Trophoblast cell (in vitro differentiated cells and primary cell): ENCODE measurements at regions not wholly inside any gene's neighbourhood (a gene's known extent, or its start where the extent isn't known, plus 50 kb on each side); places are given as distances from the start of the nearest gene placed in this dataset.

ENCODE experiments used
- DNase-seq, 2 donors: peaks; one replicate each; pipeline ENCODE4 v3.0.0-alpha.2; 2016
- H2AFZ ChIP-seq: 2 replicates; pipeline ENCODE4 v1.6.1; 2013; ENCODE audit warnings: low read length, moderate library complexity, mild to moderate bottlenecking; ENCODE audit not compliant: insufficient read depth, poor library complexity
- H2AK5ac ChIP-seq: 2 replicates; pipeline ENCODE4 v1.6.1; 2013; ENCODE audit warnings: mild to moderate bottlenecking, low read length
- H2BK120ac ChIP-seq: 2 replicates; pipeline ENCODE4 v1.6.1; 2013; ENCODE audit warnings: low read length, mild to moderate bottlenecking, moderate library complexity; ENCODE audit not compliant: insufficient read depth, poor library complexity
- H2BK12ac ChIP-seq: 2 replicates; pipeline ENCODE4 v1.6.1; 2013; ENCODE audit warnings: mild to moderate bottlenecking, low read length, moderate library complexity
- H2BK5ac ChIP-seq: 2 replicates; pipeline ENCODE4 v1.6.1; 2013; ENCODE audit warnings: low read length, low read depth, moderate library complexity, mild to moderate bottlenecking; ENCODE audit not compliant: poor library complexity
- H3K14ac ChIP-seq: 2 replicates; pipeline ENCODE4 v1.6.1; 2013; ENCODE audit warnings: mild to moderate bottlenecking, low read length
- H3K18ac ChIP-seq: 2 replicates; pipeline ENCODE4 v1.6.1; 2013; ENCODE audit warnings: mild to moderate bottlenecking, low read length
- H3K23ac ChIP-seq: 2 replicates; pipeline ENCODE4 v1.6.1; 2013; ENCODE audit warnings: low read length
- H3K27ac ChIP-seq: 2 replicates; pipeline ENCODE4 v1.5.1; 2013; ENCODE audit warnings: low read depth, mild to moderate bottlenecking, inconsistent platforms, low read length, moderate library complexity
- H3K27me3 ChIP-seq: 2 replicates; pipeline ENCODE4 v1.6.1; 2013; ENCODE audit warnings: inconsistent platforms, mild to moderate bottlenecking, low read length, moderate library complexity; ENCODE audit not compliant: insufficient read depth
- H3K36me3 ChIP-seq, 2 experiments: 1 replicate in 1 of 2; 2 replicates in 1 of 2; pipeline ENCODE4 v1.6.1; 2013; ENCODE audit warnings: low read length in 2 of 2, mild to moderate bottlenecking in 2 of 2, moderate library complexity in 1 of 2; ENCODE audit not compliant: insufficient read depth in 2 of 2, control insufficient read depth in 1 of 2
- H3K4ac ChIP-seq: 2 replicates; pipeline ENCODE4 v1.6.1; 2013; ENCODE audit warnings: low read depth, mild to moderate bottlenecking, low read length, moderate library complexity
- H3K4me1 ChIP-seq, 2 experiments: 1 replicate in 1 of 2; 2 replicates in 1 of 2; pipeline ENCODE4 v1.6.1; 2013; ENCODE audit warnings: low read length in 2 of 2, mild to moderate bottlenecking in 2 of 2, moderate library complexity in 1 of 2; ENCODE audit not compliant: insufficient read depth in 2 of 2, control insufficient read depth in 1 of 2
- H3K4me2 ChIP-seq: 2 replicates; pipeline ENCODE4 v1.6.1; 2013; ENCODE audit warnings: inconsistent platforms, mild to moderate bottlenecking, low read length, moderate library complexity
- H3K4me3 ChIP-seq: 2 replicates; pipeline ENCODE4 v1.5.1; 2013; ENCODE audit warnings: mild to moderate bottlenecking, low read depth, low read length, inconsistent platforms
- H3K79me1 ChIP-seq: one replicate; pipeline ENCODE4 v1.6.1; 2013; ENCODE audit warnings: low read length
- H3K79me2 ChIP-seq: 2 replicates; pipeline ENCODE4 v1.6.1; 2013; ENCODE audit warnings: low read length, mild to moderate bottlenecking; ENCODE audit not compliant: control insufficient read depth, insufficient read depth, poor library complexity
- H3K9ac ChIP-seq: 2 replicates; pipeline ENCODE4 v1.6.1; 2013; ENCODE audit warnings: mild to moderate bottlenecking, low read length
- H3K9me3 ChIP-seq: 2 replicates; pipeline ENCODE4 v1.6.1; 2013; ENCODE audit warnings: low read depth, mild to moderate bottlenecking, control low read depth, inconsistent platforms, low read length; ENCODE audit not compliant: insufficient read depth
- H4K12ac ChIP-seq: 2 replicates; pipeline ENCODE4 v1.6.1; 2013; ENCODE audit warnings: low read depth, mild to moderate bottlenecking, low read length, moderate library complexity
- H4K8ac ChIP-seq: 2 replicates; pipeline ENCODE4 v1.6.1; 2013; ENCODE audit warnings: low read depth, mild to moderate bottlenecking, low read length, moderate library complexity
- H4K91ac ChIP-seq: one replicate; pipeline ENCODE4 v1.6.1; 2013; ENCODE audit warnings: low read depth, mild to moderate bottlenecking, low read length, moderate library complexity
- WGBS: extraction: QIAGEN DNeasy Blood & Tissue Kit; methylation state at CpG from one replicate; pipeline ENCODE4 v1.1.7; 2013; ENCODE audit warnings: missing lambda C conversion rate; ENCODE audit not compliant: insufficient read length, insufficient coverage; ENCODE audit errors: extremely low coverage; 5-methylcytosine and 5-hydroxymethylcytosine counted together

DNA sequence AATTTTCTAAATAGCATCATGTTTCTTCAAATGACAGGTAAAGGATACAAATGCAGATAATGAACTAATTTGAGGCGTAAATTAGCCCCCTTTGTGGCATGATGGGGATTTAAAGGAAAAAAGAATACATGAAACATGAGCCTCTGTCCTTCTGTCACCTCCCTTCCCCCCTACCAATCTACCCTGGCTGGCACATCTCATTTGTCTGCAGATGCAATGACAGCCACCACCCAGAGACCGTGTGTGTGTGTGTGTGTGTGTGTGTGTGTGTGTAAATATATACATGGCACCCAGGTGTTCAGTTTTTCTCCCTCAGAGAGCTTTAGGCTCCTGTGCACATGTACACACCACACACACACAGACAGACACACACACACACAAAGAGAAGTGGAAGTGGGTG lies 451.1 kb downstream of the RWDD3 start:
- H2AFZ ChIP-seq: no peak overlapping the region
- H3K79me2 ChIP-seq: no peaks in the 10 kb centered on the region
- H2AK5ac ChIP-seq: no peak overlapping the region
- no peaks in the 10 kb centered on the region for H3K27me3 ChIP-seq
- no peak overlapping the region for H3K23ac ChIP-seq
- H3K9me3 ChIP-seq: no peaks in the 10 kb centered on the region
- H3K4me2 ChIP-seq: no peak overlapping the region
- H4K12ac ChIP-seq: no peak overlapping the region
- no peak overlapping the region for H3K18ac ChIP-seq
- H3K4me1 ChIP-seq: no peaks in the 10 kb centered on the region
- no peak overlapping the region for H3K9ac ChIP-seq
- H4K91ac ChIP-seq: no peak overlapping the region
- H3K36me3 ChIP-seq: no peaks in the 10 kb centered on the region
- H3K27ac ChIP-seq: no peak overlapping the region
- H3K79me1 ChIP-seq: no peaks in the 10 kb centered on the region
- H4K8ac ChIP-seq: no peak overlapping the region
- H2BK5ac ChIP-seq: no peak overlapping the region
- H3K14ac ChIP-seq: no peak overlapping the region
- WGBS: no CpG with 5 or more reads among the region's 2 CpGs
- no peak overlapping the region for H3K4ac ChIP-seq
- DNase-seq: no peak
- H3K4me3 ChIP-seq: no peak overlapping the region
- no peak overlapping the region for H2BK12ac ChIP-seq
- H2BK120ac ChIP-seq: no peak overlapping the region

DNA sequence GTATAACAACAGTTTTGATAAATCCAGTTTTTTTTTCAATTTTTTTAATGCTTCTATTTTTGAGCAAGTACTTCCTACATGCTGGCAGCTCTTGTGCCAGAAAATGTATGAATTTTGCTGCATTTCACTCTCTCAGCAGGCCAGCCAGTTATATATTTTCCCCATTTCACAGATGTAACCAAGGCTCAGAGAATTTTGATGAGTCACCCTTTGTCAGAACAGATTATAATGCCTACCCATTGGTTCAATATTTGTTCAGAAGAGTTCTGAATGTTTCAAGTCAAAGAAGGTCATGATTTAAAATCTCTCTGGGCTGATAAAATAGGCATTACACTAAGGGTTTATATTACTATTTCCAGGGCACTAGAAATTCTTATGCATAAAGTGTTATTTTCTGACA lies 452.2 kb downstream of the RWDD3 start:
- Histone ChIP-seq H3K9ac (no peak overlapping the region), H3K27me3 (no peaks in the 10 kb centered on the region), H2BK5ac (no peak overlapping the region), H3K4me3 (no peak overlapping the region), H2BK12ac (no peak overlapping the region), H3K23ac (no peak overlapping the region), H3K79me2 (no peaks in the 10 kb centered on the region), H4K91ac (no peak overlapping the region), H4K8ac (no peak overlapping the region), H2BK120ac (no peak overlapping the region), H3K18ac (no peak overlapping the region), H3K79me1 (no peaks in the 10 kb centered on the region), H3K9me3 (no peaks in the 10 kb centered on the region), H3K27ac (no peak overlapping the region), H3K4me2 (no peak overlapping the region), H3K4ac (no peak overlapping the region), H2AFZ (no peak overlapping the region), H2AK5ac (no peak overlapping the region), H3K36me3 (no peaks in the 10 kb centered on the region), H4K12ac (no peak overlapping the region), H3K14ac (no peak overlapping the region), H3K4me1 (no peaks in the 10 kb centered on the region)
- DNase-seq: no peak

DNA sequence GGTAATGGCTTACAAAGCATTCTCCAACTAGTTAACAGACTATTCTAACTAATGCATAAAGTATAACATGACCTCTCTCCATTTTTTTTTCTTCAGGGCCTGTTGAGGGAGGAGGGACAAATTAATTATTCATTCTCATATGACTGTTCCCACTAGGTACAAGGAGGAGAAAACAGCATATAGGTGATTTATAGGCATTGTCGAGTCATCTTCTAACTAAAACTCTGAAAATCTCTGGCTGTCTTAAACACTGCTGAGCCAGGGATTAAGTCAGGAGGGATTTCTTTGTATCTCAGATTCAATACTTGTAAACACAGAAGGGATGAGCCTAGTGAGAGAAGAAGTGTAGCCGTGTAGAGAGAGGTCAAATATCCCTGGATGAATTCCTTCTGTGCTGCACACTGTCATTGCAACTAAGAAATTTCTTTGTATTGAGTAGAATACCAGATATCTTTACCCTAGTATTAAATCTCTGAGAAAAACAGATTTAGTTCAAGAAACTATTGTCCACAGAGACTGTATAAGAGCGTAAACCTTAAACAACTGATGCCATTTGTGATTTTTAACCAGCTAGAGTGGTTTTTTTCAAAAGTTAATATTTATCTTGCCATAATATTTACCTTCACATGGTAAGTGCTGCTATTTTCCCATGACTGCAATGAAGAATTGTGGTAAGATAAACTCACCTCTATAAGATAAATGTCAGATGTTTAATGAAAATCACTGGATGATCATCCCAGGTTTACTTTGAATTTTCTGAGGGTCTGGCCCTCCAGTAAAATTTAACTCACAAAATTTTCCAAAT lies 465.3 kb downstream of the RWDD3 start:
- no peaks in the 10 kb centered on the region for H3K9me3 ChIP-seq
- no peak overlapping the region for H4K91ac ChIP-seq
- H3K4me3 ChIP-seq: no peak overlapping the region
- no peak overlapping the region for H4K8ac ChIP-seq
- no peak overlapping the region for H3K14ac ChIP-seq
- H3K4ac ChIP-seq: no peak overlapping the region
- H2AK5ac ChIP-seq: no peak overlapping the region
- no peaks in the 10 kb centered on the region for H3K79me1 ChIP-seq
- H2BK12ac ChIP-seq: no peak overlapping the region
- no peak overlapping the region for H3K27ac ChIP-seq
- no peak overlapping the region for H3K18ac ChIP-seq
- no peak overlapping the region for H3K9ac ChIP-seq
- no peaks in the 10 kb centered on the region for H3K36me3 ChIP-seq
- H3K23ac ChIP-seq: no peak overlapping the region
- whole genome bisulfite sequencing: no CpG with 5 or more reads among the region's 3 CpGs
- DNase-seq: no peak
- H3K4me1 ChIP-seq: no peaks in the 10 kb centered on the region
- no peak overlapping the region for H4K12ac ChIP-seq
- no peak overlapping the region for H3K4me2 ChIP-seq
- no peak overlapping the region for H2BK5ac ChIP-seq
- no peaks in the 10 kb centered on the region for H3K27me3 ChIP-seq
- H2BK120ac ChIP-seq: no peak overlapping the region
- no peak overlapping the region for H2AFZ ChIP-seq
- H3K79me2 ChIP-seq: no peaks in the 10 kb centered on the region

DNA sequence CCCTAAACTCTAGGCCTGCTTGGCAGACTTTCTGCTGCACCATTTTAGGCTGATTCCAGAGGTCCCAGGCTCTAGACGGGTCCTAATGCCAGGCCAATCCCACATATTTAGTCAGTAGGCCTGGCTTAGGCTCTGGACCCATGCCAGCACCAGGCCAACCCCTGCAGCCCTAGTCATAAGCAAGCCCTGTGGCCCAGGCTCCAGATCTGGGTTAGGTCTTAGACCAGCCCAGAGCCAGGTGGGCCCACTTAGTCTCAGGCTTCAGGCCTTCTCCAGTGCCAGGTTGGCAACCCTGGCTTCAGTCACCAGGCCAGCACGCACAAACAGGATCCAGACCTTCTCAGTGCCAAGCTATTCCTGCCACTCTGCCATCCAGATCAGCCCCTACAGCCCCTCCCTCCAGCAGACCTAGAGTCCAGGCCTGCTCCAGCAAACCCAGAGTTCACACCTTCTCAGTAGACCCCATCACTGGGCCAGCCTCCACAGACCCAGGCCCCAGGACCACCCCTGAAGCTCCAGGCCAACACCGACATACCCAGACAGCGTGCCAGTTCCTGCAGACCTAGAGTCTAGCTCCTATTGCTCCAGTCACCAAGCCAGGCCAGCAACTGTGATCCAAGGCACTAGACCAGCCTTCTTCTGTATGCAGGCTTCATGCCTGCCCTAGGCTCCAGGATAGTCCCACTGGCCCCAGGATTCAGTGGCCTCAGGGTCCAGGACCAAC lies 467.6 kb downstream of the RWDD3 start:
- Histone ChIP-seq H3K9me3 (no peaks in the 10 kb centered on the region), H2BK120ac (no peak overlapping the region), H3K23ac (no peak overlapping the region), H3K4ac (no peak overlapping the region), H3K14ac (no peak overlapping the region), H3K4me2 (no peak overlapping the region), H3K18ac (no peak overlapping the region), H3K36me3 (no peaks in the 10 kb centered on the region), H3K4me3 (no peak overlapping the region), H4K12ac (no peak overlapping the region), H3K9ac (no peak overlapping the region), H2AFZ (no peak overlapping the region), H3K27ac (no peak overlapping the region), H4K8ac (no peak overlapping the region), H2BK5ac (no peak overlapping the region), H2BK12ac (no peak overlapping the region), H3K79me1 (no peaks in the 10 kb centered on the region), H3K27me3 (no peaks in the 10 kb centered on the region), H2AK5ac (no peak overlapping the region), H3K79me2 (no peaks in the 10 kb centered on the region), H3K4me1 (no peaks in the 10 kb centered on the region), H4K91ac (no peak overlapping the region)
- DNase-seq: no peak
- WGBS: no CpG with 5 or more reads among the region's 4 CpGs
